OCI-LY3 (cell line): ENCODE measurements at regions not wholly inside any gene's neighbourhood (a gene's known extent, or its start where the extent isn't known, plus 50 kb on each side); places are given as distances from the start of the nearest gene placed in this dataset.

Source experiments
- EZH2phosphoT487 ChIP-seq: fragments of 200-600 bp; shearing (Covaris generic); IDR thresholded peaks from 2 replicates; pipeline ENCODE4 v1.6.1; 2018; ENCODE audit warnings: antibody characterized with exemption, mixed run types, low read depth
- TF ChIP-seq, protein P1 (sequence below): fragments of 200-600, 300-600 bp; sonication (generic); IDR thresholded peaks from 2 replicates; pipeline ENCODE4 v1.5.1; 2014; ENCODE audit warnings: antibody characterized with exemption, low read length, low read depth

DNA sequence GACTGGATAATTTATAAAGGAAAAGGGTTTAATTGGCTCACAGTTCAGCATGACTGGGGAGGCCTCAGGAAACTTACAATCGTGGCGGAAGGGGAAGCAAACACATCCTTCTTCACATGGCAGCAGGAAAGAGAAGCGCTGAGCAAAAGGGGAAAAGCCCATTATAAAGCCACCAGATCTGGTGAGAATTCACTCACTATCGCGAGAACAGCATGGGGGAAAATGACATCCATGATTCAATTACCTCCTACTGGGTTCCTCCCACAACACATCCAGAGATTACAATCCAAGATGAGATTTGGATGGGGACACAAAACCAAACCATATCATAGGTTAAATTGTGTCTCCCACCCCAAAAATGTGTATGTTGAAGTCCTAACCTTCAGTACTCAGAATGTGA lies 491.7 kb downstream of the SETD4 start:
- TF ChIP-seq, protein P1, sequence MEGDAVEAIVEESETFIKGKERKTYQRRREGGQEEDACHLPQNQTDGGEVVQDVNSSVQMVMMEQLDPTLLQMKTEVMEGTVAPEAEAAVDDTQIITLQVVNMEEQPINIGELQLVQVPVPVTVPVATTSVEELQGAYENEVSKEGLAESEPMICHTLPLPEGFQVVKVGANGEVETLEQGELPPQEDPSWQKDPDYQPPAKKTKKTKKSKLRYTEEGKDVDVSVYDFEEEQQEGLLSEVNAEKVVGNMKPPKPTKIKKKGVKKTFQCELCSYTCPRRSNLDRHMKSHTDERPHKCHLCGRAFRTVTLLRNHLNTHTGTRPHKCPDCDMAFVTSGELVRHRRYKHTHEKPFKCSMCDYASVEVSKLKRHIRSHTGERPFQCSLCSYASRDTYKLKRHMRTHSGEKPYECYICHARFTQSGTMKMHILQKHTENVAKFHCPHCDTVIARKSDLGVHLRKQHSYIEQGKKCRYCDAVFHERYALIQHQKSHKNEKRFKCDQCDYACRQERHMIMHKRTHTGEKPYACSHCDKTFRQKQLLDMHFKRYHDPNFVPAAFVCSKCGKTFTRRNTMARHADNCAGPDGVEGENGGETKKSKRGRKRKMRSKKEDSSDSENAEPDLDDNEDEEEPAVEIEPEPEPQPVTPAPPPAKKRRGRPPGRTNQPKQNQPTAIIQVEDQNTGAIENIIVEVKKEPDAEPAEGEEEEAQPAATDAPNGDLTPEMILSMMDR = no peak
- no peak for TF ChIP-seq EZH2phosphoT487
